GM19099 (cell line): ENCODE measurements at regions not wholly inside any gene's neighbourhood (a gene's known extent, or its start where the extent isn't known, plus 50 kb on each side); places are given as distances from the start of the nearest gene placed in this dataset.

ENCODE experiments used
- POLR2A ChIP-seq: IDR thresholded peaks from 3 replicates; pipeline ENCODE4 v1.6.1; 2011; ENCODE audit warnings: low read depth; ENCODE audit not compliant: insufficient read length; ENCODE audit errors: extremely low read depth

- TF ChIP-seq POLR2A, result no peak
Observed at GRCh38 chr3:182424006-182424405, 369.3 kb upstream of the ATP11B start.

DNA sequence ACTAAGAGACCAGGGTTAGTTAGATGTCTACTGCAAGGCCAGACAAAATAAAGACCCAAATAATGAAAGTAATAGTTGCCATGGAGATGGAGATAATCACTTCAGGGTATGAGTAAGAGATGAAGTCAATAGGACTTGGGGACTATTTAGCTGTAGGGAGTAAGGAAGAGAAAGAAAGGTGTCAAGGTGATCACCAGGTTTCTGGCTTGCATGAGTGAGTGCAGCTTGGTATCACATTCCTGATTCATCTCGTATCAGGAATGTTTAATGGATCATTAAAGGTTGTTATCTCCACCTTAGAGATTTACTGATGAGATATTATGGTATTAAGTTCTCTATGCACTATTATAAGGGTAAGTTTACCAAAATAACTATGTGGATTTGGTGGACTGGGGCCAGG, 357.4 kb upstream of the ATP11B start:
- no peak for TF ChIP-seq POLR2A

DNA sequence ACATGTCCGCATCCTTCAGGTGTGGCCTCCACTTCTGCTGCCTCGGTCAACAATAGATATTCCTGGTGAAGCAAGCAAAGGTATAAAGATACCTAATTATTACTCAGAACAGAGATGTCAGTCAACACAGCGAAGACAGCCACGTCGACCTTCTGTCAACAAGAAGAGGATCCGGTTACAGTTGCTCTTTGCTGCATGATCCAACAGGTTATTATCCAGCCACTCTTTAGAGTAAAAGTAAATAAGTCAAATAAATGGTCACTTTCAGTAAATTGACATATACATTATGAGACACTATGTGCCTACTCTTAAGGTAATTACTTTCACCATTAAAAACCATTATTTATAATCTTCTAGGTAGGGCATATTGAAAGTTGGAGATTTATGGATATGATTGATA, 356.8 kb upstream of the ATP11B start:
- TF ChIP-seq POLR2A, result no peak

GRCh38 chr3:182438398-182438797, 354.9 kb upstream of the ATP11B start:
- no peak for TF ChIP-seq POLR2A

DNA sequence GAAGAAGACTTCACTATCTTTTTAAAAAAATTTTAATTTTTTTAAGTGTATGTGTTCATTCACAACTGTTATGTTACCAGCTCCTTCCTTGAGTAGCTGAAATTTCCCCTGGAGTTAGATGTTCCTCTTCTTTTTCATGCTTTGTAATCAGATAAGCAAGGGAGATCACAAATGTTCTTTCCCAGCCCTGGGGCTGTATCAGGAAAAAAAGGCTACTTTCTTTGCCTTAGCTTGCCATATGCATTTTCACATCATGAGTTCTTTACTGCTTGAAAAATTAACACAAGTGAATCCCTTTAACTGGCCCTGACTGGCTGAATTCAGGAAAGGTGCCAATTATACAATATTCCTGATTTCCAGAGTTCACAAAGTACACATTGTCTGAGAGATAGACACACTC, 353.2 kb upstream of the ATP11B start:
- TF ChIP-seq POLR2A, result no peak

DNA sequence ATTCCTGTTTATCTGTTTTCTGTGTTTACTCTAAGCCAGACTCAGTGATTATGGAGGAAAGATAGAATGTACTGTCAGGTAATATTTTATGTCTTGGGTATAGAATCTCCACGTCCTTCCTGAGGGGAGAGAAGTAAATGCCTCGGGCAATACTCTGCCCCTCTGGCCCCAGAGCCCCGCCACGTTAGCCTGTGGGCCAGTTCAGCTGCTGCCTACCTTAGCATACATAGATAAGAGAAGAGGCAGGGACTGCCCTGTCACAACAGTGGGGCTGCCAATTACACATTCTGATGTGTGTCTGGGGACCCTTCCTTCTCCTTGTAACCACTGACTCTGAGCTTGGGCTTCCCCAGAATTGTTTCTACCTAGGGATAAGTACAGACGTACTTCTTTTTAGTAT, 347.7 kb upstream of the ATP11B start:
- no peak for TF ChIP-seq POLR2A

GRCh38 chr3:182450942-182451787, 342.1 kb upstream of the ATP11B start:
- no peak for TF ChIP-seq POLR2A

DNA sequence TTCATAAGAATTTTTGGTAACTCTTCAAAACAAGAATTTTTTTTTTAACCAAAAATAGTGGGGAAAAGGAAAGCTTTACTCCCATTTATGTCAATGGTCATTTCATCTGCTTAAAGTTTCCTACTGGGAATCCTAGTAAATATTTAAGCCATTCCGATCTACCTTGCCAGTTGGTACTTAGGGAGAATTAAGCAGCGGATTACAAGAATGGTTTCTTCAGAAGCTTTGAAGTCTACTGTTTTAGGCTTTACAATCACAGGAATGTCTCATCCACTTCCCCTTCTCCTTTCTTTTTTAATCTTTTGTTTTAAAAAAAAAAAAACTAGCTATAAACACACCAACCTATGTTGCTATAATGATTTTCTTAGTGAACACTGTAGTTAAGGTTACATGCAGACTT, 341.4 kb upstream of the ATP11B start:
- TF ChIP-seq POLR2A, result no peak

DNA sequence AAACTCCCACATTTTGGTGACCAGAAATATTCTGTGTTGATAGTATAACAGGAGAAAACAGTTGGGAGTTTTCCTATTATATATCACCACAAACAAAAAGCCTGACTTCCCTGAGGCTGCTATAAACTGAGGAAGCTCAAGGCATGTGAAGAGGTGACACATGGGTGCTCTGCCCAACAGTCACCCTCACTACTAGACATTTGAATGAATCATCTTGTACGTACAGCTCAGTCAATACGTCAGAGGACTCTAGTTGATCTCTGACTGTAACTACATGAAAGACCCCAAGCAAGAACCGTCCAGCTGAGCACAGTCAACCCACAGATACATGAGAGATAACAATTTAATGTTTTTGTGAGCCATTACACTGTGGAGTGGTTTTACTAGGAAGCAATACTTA, 338.3 kb upstream of the ATP11B start:
- TF ChIP-seq POLR2A, result no peak

DNA sequence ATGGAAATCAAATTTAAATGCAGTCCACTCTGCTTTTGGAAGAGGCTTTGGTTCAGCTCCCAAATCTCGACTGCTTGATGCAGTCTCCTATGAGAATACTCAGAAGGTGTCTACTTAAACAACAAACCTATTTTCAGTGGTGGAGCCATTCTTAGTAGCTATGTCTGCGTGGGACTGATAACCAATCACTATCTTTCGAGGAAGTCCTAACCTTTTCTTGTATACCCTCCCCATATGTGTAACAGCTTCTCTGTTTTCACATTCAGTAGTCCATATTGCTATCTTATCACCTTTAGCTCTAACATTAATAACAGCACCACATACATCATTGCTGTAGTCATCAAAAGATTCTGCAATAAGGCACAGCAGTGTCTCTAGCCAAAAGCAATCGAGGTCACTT, 333.0 kb upstream of the ATP11B start:
- no peak for TF ChIP-seq POLR2A

DNA sequence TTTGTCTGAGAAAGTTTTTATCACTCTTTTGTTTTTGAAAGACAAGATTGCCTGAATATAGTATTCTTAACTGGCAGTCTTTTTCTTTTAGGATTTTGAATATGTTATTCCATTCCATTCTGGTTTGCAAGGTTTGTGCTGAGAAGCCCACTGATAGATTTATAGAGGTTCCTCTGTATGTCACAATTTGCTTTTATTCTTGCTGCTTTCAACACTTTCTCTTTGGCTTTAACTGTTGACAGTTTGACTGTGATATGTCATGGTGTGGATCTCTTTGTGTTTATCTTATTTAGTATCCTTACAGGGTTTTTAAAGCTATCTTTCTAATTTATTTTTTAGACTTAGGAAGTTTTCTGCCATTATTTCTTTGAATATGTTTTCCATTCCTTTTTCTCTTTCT, 331.2 kb upstream of the ATP11B start:
- no peak for TF ChIP-seq POLR2A

DNA sequence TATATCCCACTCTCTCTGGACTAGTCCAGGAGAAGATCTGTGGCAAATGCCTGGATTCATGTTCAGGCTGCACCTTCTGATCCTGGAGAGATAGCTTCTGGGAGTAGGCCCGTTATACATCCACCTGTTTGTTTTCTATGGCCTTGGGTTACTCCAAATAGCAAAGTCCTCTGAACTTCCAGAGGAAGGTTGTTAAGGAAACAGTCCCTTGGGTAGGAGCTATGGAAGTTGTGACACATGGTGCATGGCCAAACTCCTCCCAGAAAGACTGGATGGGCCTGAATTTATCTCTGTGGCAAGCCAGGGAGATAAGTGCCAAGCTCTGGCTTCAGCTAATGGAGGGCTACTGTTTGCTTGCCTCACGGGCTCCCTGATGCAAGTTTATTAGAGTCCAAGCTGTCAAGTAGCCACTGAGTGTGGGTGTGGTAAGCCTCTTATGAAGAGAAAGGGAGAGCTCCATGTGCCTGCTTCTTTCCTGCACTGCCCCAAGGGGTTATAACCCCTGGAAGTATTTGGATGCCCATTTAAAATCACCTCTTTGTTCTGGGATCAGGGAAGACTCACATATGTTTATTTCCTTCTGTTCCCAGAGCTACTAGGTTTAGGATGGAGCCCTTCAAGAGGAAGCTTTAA, 328.7 kb upstream of the ATP11B start:
- TF ChIP-seq POLR2A, result no peak

GRCh38 chr3:182465301-182466185, 327.8 kb upstream of the ATP11B start:
- TF ChIP-seq POLR2A, result no peak

DNA sequence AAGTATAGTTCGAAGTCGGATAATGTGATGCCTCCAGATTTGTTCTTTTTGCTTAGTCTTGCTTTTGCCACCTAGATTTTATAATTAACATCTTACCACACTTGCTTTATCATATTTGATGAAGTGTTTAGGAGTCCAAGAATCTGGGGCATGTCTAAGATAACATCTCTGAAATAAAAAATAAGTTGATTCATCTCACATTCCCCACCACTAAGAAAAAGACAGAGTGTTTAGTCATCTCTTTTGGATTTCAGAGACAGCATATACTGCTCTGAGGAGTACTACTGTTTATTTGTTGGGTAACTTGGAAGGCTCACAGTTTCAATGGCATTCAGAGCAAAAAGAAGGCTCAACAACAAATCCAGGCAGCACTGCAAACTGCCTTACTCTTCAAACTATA, 324.2 kb upstream of the ATP11B start:
- TF ChIP-seq POLR2A, result no peak

DNA sequence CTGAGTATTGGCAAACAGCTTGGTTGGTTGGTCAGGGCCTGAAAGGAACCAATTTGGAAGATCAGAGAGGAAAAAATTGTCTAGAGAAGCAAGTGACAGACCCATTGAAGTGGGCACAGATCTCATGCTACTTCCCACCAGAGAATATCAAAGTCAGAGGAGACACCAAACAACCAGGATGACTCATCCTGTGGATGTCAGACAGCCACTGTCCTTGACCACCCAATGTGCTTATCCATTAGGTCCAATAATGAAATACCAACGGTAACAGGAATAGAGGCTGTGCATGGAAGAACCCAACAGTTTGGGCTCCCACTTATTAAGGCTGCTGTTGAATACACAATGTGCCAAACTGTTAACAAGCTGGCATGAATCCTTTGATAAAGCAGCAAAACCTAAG, 323.1 kb upstream of the ATP11B start:
- no peak for TF ChIP-seq POLR2A
